ENCODE measurements at regions not wholly inside any gene's neighbourhood (a gene's known extent, or its start where the extent isn't known, plus 50 kb on each side); places are given as distances from the start of the nearest gene placed in this dataset.

DNA sequence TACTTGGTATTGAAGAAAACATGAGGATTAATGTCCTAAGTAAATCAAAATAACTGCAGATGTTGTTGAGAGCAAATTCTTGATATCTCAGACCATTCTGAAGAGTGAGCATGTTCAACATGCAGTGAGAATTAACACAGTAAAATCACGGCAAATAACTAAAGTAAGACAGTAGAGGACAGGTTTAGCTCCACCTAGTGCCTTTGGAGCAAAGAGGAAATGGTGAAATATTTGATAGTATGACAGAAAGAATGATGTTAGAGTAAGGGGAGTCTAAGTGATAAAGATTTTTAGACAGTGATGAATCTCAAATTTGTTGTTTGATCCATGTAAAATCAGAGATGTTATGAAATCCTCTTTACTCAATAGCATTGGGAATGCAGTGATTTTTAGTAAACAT lies 424.2 kb downstream of the TMEM161B start:
- no peak for TF ChIP-seq POLR2AphosphoS5 (IDR thresholded peaks at IDR 0.05; ENCODE audit: borderline replicate concordance, low read depth, low read length)
- no peak for TF ChIP-seq EZH2 (IDR thresholded peaks at IDR 0.05)
- TF ChIP-seq FOXP2 (optimal IDR thresholded peaks at IDR 0.05; ENCODE audit: control extremely low read depth, extremely low read length, insufficient read depth): no peak
